Neural crest cell (in vitro differentiated cells): ENCODE measurements at regions not wholly inside any gene's neighbourhood (a gene's known extent, or its start where the extent isn't known, plus 50 kb on each side); places are given as distances from the start of the nearest gene placed in this dataset.

Experiments used
- DNase-seq: peaks from one replicate; pipeline ENCODE4 v3.0.0; 2021; ENCODE audit warnings: low read depth, mixed read lengths, low spot score
- H3K27ac Mint-ChIP-seq: one replicate; pipeline ENCODE4 v1.8.0; 2021; ENCODE audit warnings: mild to moderate bottlenecking, mixed read lengths; ENCODE audit not compliant: unreplicated experiment
- H3K27me3 Mint-ChIP-seq: 2 replicates; pipeline ENCODE4 v1.8.0; 2021; ENCODE audit warnings: low read depth, mild to moderate bottlenecking, mixed read lengths
- H3K36me3 Mint-ChIP-seq: 2 replicates; pipeline ENCODE4 v1.8.0; 2021; ENCODE audit warnings: low read depth, mild to moderate bottlenecking, mixed read lengths
- H3K4me1 Mint-ChIP-seq: 2 replicates; pipeline ENCODE4 v1.8.0; 2021; ENCODE audit warnings: mixed read lengths
- H3K4me3 Mint-ChIP-seq: one replicate; pipeline ENCODE4 v1.8.0; 2021; ENCODE audit warnings: mild to moderate bottlenecking, mixed read lengths
- H3K9me3 Mint-ChIP-seq: 2 replicates; pipeline ENCODE4 v1.8.0; 2021; ENCODE audit warnings: mixed read lengths
- TF ChIP-seq, protein P1 (sequence below): fragments of 200-600 bp; sonication (generic); conservative IDR thresholded peaks from 2 replicates; pipeline ENCODE4 v1.5.0; 2021; ENCODE audit warnings: antibody characterized with exemption, mild to moderate bottlenecking

DNA sequence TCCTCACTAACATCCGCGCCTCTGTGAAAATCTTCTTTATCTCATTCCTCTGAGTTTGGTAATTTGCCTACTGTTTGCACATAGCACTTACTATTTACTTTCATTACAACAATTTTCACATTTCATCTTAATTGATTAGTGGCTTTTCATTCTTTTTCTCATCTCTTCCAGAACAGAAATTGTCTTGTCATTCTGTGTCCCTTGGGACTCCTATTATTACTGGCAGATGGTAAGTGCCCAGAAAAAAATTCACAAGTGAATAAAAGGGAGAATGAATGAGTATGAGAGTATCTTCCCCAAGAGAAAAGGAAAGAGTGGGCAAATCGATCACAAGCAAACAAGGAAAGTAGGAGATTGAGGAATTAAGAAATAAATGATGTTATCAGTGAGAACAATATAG is 876.1 kb downstream of the TLE4 start:
- H3K4me1 Mint-ChIP-seq, result peaks cover 5% of the 10 kb centered on the region
- peaks cover 3% of the 10 kb centered on the region for H3K36me3 Mint-ChIP-seq
- no peak overlapping the region for H3K27ac Mint-ChIP-seq
- H3K4me3 Mint-ChIP-seq, result no peak overlapping the region
- no peaks in the 10 kb centered on the region for H3K27me3 Mint-ChIP-seq
- H3K9me3 Mint-ChIP-seq, result peaks cover 3% of the 10 kb centered on the region
- no peak for DNase-seq
- TF ChIP-seq, protein P1, sequence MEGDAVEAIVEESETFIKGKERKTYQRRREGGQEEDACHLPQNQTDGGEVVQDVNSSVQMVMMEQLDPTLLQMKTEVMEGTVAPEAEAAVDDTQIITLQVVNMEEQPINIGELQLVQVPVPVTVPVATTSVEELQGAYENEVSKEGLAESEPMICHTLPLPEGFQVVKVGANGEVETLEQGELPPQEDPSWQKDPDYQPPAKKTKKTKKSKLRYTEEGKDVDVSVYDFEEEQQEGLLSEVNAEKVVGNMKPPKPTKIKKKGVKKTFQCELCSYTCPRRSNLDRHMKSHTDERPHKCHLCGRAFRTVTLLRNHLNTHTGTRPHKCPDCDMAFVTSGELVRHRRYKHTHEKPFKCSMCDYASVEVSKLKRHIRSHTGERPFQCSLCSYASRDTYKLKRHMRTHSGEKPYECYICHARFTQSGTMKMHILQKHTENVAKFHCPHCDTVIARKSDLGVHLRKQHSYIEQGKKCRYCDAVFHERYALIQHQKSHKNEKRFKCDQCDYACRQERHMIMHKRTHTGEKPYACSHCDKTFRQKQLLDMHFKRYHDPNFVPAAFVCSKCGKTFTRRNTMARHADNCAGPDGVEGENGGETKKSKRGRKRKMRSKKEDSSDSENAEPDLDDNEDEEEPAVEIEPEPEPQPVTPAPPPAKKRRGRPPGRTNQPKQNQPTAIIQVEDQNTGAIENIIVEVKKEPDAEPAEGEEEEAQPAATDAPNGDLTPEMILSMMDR, result no peak

DNA sequence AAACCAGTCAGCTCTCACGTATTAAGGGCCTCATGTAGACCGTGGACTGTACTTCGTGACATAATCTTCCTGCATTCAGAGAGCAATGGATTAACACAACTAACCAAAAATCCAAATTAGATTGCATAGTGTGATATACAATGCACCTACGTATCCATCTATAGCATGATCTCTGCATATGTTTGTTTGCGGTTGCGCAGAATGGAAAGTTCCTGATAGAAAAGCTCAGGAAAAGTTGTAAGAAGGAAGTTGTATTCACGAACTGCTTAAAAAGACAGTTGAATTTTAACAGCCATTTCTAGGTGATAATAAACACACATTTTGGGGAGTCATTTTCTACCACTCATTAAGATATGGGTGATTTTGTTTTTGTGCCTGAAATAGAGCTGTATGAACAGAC is 869.0 kb downstream of the TLE4 start:
- Mint-ChIP-seq H3K36me3 (no peaks in the 10 kb centered on the region), H3K4me1 (peaks cover under 1% of the 10 kb centered on the region), H3K27ac (no peak overlapping the region), H3K4me3 (no peak overlapping the region), H3K9me3 (peaks cover 3% of the 10 kb centered on the region), H3K27me3 (no peaks in the 10 kb centered on the region)
- TF ChIP-seq, protein P1, result no peak
- DNase-seq, result no peak

DNA sequence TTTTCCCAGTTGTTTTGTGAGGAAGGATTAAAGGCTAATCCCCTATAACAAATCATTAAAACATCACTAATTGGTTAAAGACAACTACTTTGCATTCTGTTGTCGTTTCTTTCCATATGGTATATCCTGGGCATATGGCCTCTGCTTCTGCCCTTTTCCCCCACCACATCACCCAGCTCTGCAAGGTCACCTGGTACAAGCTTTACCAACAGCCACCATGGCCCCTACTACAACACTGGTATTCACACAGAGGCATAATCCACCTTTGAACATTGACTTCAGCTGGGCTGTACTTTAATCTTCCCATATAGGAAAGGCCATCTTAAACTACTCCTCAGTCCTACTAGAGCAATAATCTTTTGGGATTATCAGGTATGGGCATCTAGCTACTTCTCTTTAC is 866.1 kb downstream of the TLE4 start:
- TF ChIP-seq, protein P1, result no peak
- Mint-ChIP-seq H3K27ac (no peak overlapping the region), H3K27me3 (no peaks in the 10 kb centered on the region), H3K9me3 (peaks cover 3% of the 10 kb centered on the region), H3K4me1 (peaks cover 4% of the 10 kb centered on the region), H3K4me3 (no peak overlapping the region), H3K36me3 (no peaks in the 10 kb centered on the region)
- DNase-seq, result no peak

DNA sequence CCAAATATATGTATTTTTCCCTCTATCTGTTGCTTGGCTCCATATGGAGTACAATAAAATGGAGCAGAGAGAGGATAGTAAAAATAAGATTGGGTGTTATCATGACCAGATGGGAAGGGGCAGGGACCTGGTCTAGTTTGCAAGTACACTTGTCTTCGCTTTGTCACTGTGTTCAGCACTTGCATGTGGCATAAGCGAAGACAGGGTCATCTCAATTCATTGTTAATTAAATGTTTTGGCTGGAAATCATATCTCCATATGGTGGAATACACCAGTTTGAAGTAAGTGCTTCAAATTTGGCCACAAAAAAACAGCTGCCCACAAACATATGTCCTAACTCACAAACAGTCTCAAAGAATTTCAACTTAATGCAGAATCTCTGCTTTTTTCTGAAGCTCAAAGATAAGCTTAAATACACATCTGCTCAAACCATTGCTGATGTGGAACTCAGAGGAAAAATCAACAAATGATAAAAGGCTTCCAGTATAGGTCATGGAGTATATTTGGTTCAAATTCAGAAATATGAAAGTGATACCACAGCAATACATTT is 865.4 kb downstream of the TLE4 start:
- H3K4me3 Mint-ChIP-seq, result no peak overlapping the region
- TF ChIP-seq, protein P1, result no peak
- H3K27me3 Mint-ChIP-seq, result no peaks in the 10 kb centered on the region
- no peaks in the 10 kb centered on the region for H3K36me3 Mint-ChIP-seq
- no peak for DNase-seq
- peaks cover 4% of the 10 kb centered on the region for H3K4me1 Mint-ChIP-seq
- no peak overlapping the region for H3K27ac Mint-ChIP-seq
- H3K9me3 Mint-ChIP-seq, result peaks cover 3% of the 10 kb centered on the region

DNA sequence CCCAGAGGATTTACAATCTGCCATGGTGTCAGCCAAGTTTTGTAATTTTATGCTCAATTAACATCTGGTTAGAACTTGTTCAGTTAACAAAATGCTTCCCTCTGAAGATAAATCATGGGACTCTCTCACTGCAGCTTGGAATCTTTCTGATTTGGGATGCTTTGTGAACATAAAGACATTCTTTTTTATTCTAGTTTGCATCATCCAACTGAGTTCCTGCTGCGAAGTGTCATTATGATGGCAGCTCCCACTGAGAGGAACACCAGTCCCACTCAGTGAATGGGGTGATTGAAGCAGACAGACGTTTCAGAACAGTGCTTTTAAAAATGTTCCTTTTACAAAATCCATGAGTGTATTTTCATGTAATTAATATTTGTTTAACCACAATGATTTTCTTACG is 863.8 kb downstream of the TLE4 start:
- Mint-ChIP-seq H3K27ac (no peak overlapping the region), H3K9me3 (peaks cover 3% of the 10 kb centered on the region), H3K4me1 (peaks cover 10% of the 10 kb centered on the region), H3K27me3 (no peaks in the 10 kb centered on the region), H3K4me3 (no peak overlapping the region), H3K36me3 (no peaks in the 10 kb centered on the region)
- TF ChIP-seq, protein P1, result no peak
- no peak for DNase-seq
